H9 (cell line): ENCODE measurements at regions not wholly inside any gene's neighbourhood (a gene's known extent, or its start where the extent isn't known, plus 50 kb on each side); places are given as distances from the start of the nearest gene placed in this dataset.

ENCODE experiments used
- DNase-seq: peaks from one replicate; pipeline ENCODE4 v3.0.0-alpha.2; 2017
- H2AFZ ChIP-seq: one replicate; pipeline ENCODE4 v1.6.1; 2013; ENCODE audit warnings: mild to moderate bottlenecking, low read length, control low read depth, moderate library complexity
- H2AK5ac ChIP-seq: 2 replicates; pipeline ENCODE4 v1.6.1; 2013; ENCODE audit warnings: low read length, control low read depth, mixed read lengths; ENCODE audit not compliant: insufficient read length
- H2BK120ac ChIP-seq: one replicate; pipeline ENCODE4 v1.6.1; 2013; ENCODE audit warnings: low read depth, mild to moderate bottlenecking, low read length, control low read depth, inconsistent platforms; ENCODE audit not compliant: poor library complexity, severe bottlenecking
- H2BK12ac ChIP-seq: 2 replicates; pipeline ENCODE4 v1.6.1; 2013; ENCODE audit warnings: low read length, control low read depth, mixed read lengths, low read depth; ENCODE audit not compliant: insufficient read length
- H2BK15ac ChIP-seq: 2 replicates; pipeline ENCODE4 v1.6.1; 2013; ENCODE audit warnings: low read depth, low read length, control low read depth
- H2BK20ac ChIP-seq: one replicate; pipeline ENCODE4 v1.6.1; 2013; ENCODE audit warnings: low read depth, mild to moderate bottlenecking, low read length, control low read depth, inconsistent platforms; ENCODE audit not compliant: poor library complexity, severe bottlenecking
- H2BK5ac ChIP-seq: 2 replicates; pipeline ENCODE4 v1.6.1; 2013; ENCODE audit warnings: low read length, control low read depth, mixed read lengths; ENCODE audit not compliant: insufficient read length
- H3K14ac ChIP-seq: 2 replicates; pipeline ENCODE4 v1.6.1; 2013; ENCODE audit warnings: low read length, control low read depth; ENCODE audit not compliant: insufficient read depth
- H3K18ac ChIP-seq: 2 replicates; pipeline ENCODE4 v1.6.1; 2013; ENCODE audit warnings: low read depth, mild to moderate bottlenecking, mixed read lengths, low read length, control low read depth; ENCODE audit not compliant: insufficient read length
- H3K23ac ChIP-seq: 2 replicates; pipeline ENCODE4 v1.6.1; 2013; ENCODE audit warnings: low read length, control low read depth, mixed read lengths, low read depth; ENCODE audit not compliant: insufficient read length
- H3K23me2 ChIP-seq: 2 replicates; pipeline ENCODE4 v1.6.1; 2013; ENCODE audit warnings: low read depth, mild to moderate bottlenecking, mixed read lengths, low read length, control low read depth; ENCODE audit not compliant: insufficient read length, poor library complexity, severe bottlenecking
- H3K27ac ChIP-seq: 2 replicates; pipeline ENCODE4 v1.5.1; 2013; ENCODE audit warnings: low read length, control low read depth, mixed read lengths, low read depth; ENCODE audit not compliant: insufficient read length
- H3K27me3 ChIP-seq: 2 replicates; pipeline ENCODE4 v1.6.1; 2013; ENCODE audit warnings: low read length, control low read depth, inconsistent platforms; ENCODE audit not compliant: insufficient read depth
- H3K4ac ChIP-seq: 2 replicates; pipeline ENCODE4 v1.6.1; 2013; ENCODE audit warnings: low read depth, mild to moderate bottlenecking, control low read depth, inconsistent platforms, low read length, moderate library complexity
- H3K4me1 ChIP-seq: 2 replicates; pipeline ENCODE4 v1.6.1; 2013; ENCODE audit warnings: low read length, control low read depth, inconsistent platforms; ENCODE audit not compliant: insufficient read depth
- H3K4me2 ChIP-seq: 2 replicates; pipeline ENCODE4 v1.6.1; 2013; ENCODE audit warnings: low read length, control low read depth, mixed read lengths; ENCODE audit not compliant: insufficient read length, insufficient read depth
- H3K56ac ChIP-seq: 2 replicates; pipeline ENCODE4 v1.6.1; 2013; ENCODE audit warnings: low read depth, mild to moderate bottlenecking, mixed read lengths, low read length, control low read depth; ENCODE audit not compliant: insufficient read length
- H3K79me1 ChIP-seq: 2 replicates; pipeline ENCODE4 v1.6.1; 2013; ENCODE audit warnings: low read depth, mild to moderate bottlenecking, moderate library complexity, low read length, control low read depth, inconsistent platforms; ENCODE audit not compliant: insufficient read depth, poor library complexity, severe bottlenecking
- H3K79me2 ChIP-seq: 2 replicates; pipeline ENCODE4 v1.6.1; 2013; ENCODE audit warnings: low read length, control low read depth, inconsistent platforms; ENCODE audit not compliant: insufficient read depth
- H3K9ac ChIP-seq: 2 replicates; pipeline ENCODE4 v1.6.1; 2013; ENCODE audit warnings: low read length, control low read depth, mixed read lengths; ENCODE audit not compliant: insufficient read length; ENCODE audit errors: extremely low read depth
- H3K9me3 ChIP-seq: one replicate; pipeline ENCODE4 v1.6.1; 2013; ENCODE audit warnings: low read depth, low read length, inconsistent platforms; ENCODE audit not compliant: control insufficient read depth
- H3T11ph ChIP-seq: one replicate; pipeline ENCODE4 v1.6.1; 2013; ENCODE audit warnings: mild to moderate bottlenecking, low read length, control low read depth, inconsistent platforms
- H4K20me1 ChIP-seq: one replicate; pipeline ENCODE4 v1.6.1; 2013; ENCODE audit not compliant: control insufficient read depth, insufficient read length, insufficient read depth
- H4K5ac ChIP-seq: 2 replicates; pipeline ENCODE4 v1.6.1; 2013; ENCODE audit warnings: low read depth, mild to moderate bottlenecking, mixed read lengths, low read length, control low read depth; ENCODE audit not compliant: insufficient read length
- H4K8ac ChIP-seq: replicated peaks from 2 replicates; pipeline ENCODE4 v1.6.1; 2013; ENCODE audit warnings: low read length, control low read depth, mixed read lengths, low read depth; ENCODE audit not compliant: insufficient read length
- H4K91ac ChIP-seq: 2 replicates; pipeline ENCODE4 v1.6.1; 2013; ENCODE audit warnings: low read depth, mild to moderate bottlenecking, moderate library complexity, mixed read lengths, low read length, control low read depth; ENCODE audit not compliant: insufficient read length
- H3K27ac Mint-ChIP-seq, 3 experiments: 2 replicates in 2 of 3; 3 replicates in 1 of 3; pipeline ENCODE4 v1.8.0; 2020 to 2021; ENCODE audit warnings: mixed read lengths in 3 of 3, mild to moderate bottlenecking in 1 of 3, moderate library complexity in 1 of 3
- H3K27me3 Mint-ChIP-seq: 2 replicates; pipeline ENCODE4 v1.8.0; 2021; ENCODE audit warnings: low read depth, mild to moderate bottlenecking, moderate library complexity, mixed read lengths
- H3K36me3 Mint-ChIP-seq, 3 experiments: 2 replicates in 2 of 3; 3 replicates in 1 of 3; pipeline ENCODE4 v1.8.0; 2020 to 2021; ENCODE audit warnings: low read depth in 3 of 3, mixed read lengths in 3 of 3; ENCODE audit not compliant: insufficient read depth in 1 of 3
- H3K4me1 Mint-ChIP-seq, 2 experiments: 2 replicates each; pipeline ENCODE4 v1.8.0; 2020; ENCODE audit warnings: mixed read lengths in 2 of 2
- H3K4me3 Mint-ChIP-seq, 2 experiments: 2 replicates in 1 of 2; 3 replicates in 1 of 2; pipeline ENCODE4 v1.8.0; 2020 to 2021; ENCODE audit warnings: mild to moderate bottlenecking in 2 of 2, mixed read lengths in 2 of 2, moderate library complexity in 1 of 2
- H3K9me3 Mint-ChIP-seq, 2 experiments: 2 replicates in 1 of 2; 3 replicates in 1 of 2; pipeline ENCODE4 v1.8.0; 2020; ENCODE audit warnings: mild to moderate bottlenecking in 2 of 2, mixed read lengths in 2 of 2, moderate library complexity in 1 of 2
- WGBS: extraction: QIAGEN DNeasy Blood & Tissue Kit; methylation state at CpG from one replicate; pipeline ENCODE4 v1.1.7; 2013; ENCODE audit warnings: missing lambda C conversion rate, low lambda C conversion rate, mixed read lengths; ENCODE audit not compliant: insufficient read length; ENCODE audit errors: extremely low coverage; 5-methylcytosine and 5-hydroxymethylcytosine counted together
- TF ChIP-seq, protein P1 (sequence below): fragments of 200-600 bp; sonication (generic); conservative IDR thresholded peaks from 3 replicates; pipeline ENCODE4 v1.8.0; 2021; ENCODE audit warnings: antibody characterized with exemption, mild to moderate bottlenecking

DNA sequence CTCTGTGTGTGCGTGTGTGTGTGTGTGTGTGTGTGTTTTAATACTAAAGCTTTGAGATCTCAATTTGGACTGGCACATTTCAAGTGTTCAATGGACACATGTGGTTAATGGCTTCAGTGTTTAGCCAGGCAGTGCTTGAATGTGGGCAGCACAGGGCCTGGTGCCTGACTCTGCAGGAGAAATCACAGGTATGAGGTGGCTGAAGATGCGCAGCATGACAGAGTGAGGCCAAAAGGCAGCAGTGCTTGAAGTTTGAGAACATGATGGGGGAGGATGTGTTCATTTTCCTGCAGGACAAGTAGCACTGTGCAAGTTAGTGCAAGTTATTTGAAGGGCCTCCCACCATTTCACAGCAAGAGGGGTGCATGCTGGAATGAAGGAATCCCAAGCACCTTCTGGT is 620.5 kb upstream of the TBL1XR1 start:
- H2AFZ ChIP-seq, result no peak overlapping the region
- no peak overlapping the region for H3T11ph ChIP-seq
- H2BK20ac ChIP-seq, result no peak overlapping the region
- H3K4me1 ChIP-seq, result no peaks in the 10 kb centered on the region; the same call in 1 of the 2 replicates
- no peak overlapping the region for H3K18ac ChIP-seq
- H3K79me2 ChIP-seq, result no peaks in the 10 kb centered on the region
- Mint-ChIP-seq H3K27me3 (no peaks in the 10 kb centered on the region), H3K36me3 (no peaks in the 10 kb centered on the region), H3K27ac (no peak overlapping the region; a peak in 1 of 7 replicates), H3K4me3 (no peak overlapping the region), H3K9me3 (no peaks in the 10 kb centered on the region), H3K4me1 (no peaks in the 10 kb centered on the region; a peak in 1 of 4 replicates)
- H3K9ac ChIP-seq, result no peak overlapping the region
- no peak overlapping the region for H2BK5ac ChIP-seq
- H4K5ac ChIP-seq, result no peak overlapping the region
- H3K79me1 ChIP-seq, result no peaks in the 10 kb centered on the region
- H3K4me2 ChIP-seq, result no peak overlapping the region
- H4K20me1 ChIP-seq, result no peaks in the 10 kb centered on the region
- H2BK15ac ChIP-seq, result no peak overlapping the region
- H2BK120ac ChIP-seq, result no peak overlapping the region
- H3K14ac ChIP-seq, result no peak overlapping the region
- no peak overlapping the region for H3K27ac ChIP-seq
- no peak overlapping the region for H3K56ac ChIP-seq
- no peak overlapping the region for H2BK12ac ChIP-seq
- H4K8ac ChIP-seq, result no peak overlapping the region
- no peak overlapping the region for H3K23ac ChIP-seq
- WGBS, result no CpG with 5 or more reads among the region's 2 CpGs
- no peaks in the 10 kb centered on the region for H3K23me2 ChIP-seq
- H3K9me3 ChIP-seq, result no peaks in the 10 kb centered on the region
- TF ChIP-seq, protein P1, sequence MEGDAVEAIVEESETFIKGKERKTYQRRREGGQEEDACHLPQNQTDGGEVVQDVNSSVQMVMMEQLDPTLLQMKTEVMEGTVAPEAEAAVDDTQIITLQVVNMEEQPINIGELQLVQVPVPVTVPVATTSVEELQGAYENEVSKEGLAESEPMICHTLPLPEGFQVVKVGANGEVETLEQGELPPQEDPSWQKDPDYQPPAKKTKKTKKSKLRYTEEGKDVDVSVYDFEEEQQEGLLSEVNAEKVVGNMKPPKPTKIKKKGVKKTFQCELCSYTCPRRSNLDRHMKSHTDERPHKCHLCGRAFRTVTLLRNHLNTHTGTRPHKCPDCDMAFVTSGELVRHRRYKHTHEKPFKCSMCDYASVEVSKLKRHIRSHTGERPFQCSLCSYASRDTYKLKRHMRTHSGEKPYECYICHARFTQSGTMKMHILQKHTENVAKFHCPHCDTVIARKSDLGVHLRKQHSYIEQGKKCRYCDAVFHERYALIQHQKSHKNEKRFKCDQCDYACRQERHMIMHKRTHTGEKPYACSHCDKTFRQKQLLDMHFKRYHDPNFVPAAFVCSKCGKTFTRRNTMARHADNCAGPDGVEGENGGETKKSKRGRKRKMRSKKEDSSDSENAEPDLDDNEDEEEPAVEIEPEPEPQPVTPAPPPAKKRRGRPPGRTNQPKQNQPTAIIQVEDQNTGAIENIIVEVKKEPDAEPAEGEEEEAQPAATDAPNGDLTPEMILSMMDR, result no peak
- DNase-seq, result no peak
- H3K4ac ChIP-seq, result no peak overlapping the region
- no peak overlapping the region for H4K91ac ChIP-seq
- no peaks in the 10 kb centered on the region for H3K27me3 ChIP-seq
- H2AK5ac ChIP-seq, result no peak overlapping the region
